ENCODE measurements at regions not wholly inside any gene's neighbourhood (a gene's known extent, or its start where the extent isn't known, plus 50 kb on each side); places are given as distances from the start of the nearest gene placed in this dataset.

DNA sequence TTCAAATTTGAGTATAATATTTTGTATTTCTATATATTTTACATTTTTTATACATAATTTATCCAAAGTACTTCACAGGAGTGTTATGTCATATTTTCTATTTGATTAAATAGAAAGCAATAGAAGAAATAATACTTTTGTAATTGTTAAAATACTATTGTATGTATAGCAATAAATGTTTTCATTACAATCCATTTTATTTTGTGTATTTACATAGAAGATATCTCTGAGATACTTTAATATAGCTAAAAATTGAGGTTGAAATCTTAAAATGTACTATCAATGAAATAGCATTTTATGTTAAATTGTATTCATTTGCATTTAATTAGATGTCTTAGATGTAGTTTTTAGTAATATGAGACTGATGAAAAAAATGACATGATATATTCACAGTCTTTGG lies 1109.6 kb upstream of the MIR17HG start:
- no TSS peak for BruUV-seq (replicated peaks)
- DNase-seq (ENCODE audit: low spot score) = no peak
- H3K9me3 ChIP-seq (ENCODE audit: low read depth, low read length, poor library complexity, severe bottlenecking) = no peaks in the 10 kb centered on the region
- no peaks in the 10 kb centered on the region for H3K36me3 ChIP-seq (ENCODE audit: insufficient read depth, low read length, poor library complexity, severe bottlenecking)
- POLR2A ChIA-PET (ENCODE audit: low non-redundant PET) = no interaction called here
- H3K27ac ChIP-seq (ENCODE audit: low read depth, low read length, poor library complexity, severe bottlenecking) = no peak overlapping the region
- H3K4me3 ChIP-seq (ENCODE audit: low read depth, low read length, poor library complexity, severe bottlenecking) = no peak overlapping the region
- no peak for TF ChIP-seq EZH2 (IDR thresholded peaks at IDR 0.05; ENCODE audit: borderline replicate concordance, low read depth, low read length, poor library complexity, severe bottlenecking)
- TF ChIP-seq, protein P1, sequence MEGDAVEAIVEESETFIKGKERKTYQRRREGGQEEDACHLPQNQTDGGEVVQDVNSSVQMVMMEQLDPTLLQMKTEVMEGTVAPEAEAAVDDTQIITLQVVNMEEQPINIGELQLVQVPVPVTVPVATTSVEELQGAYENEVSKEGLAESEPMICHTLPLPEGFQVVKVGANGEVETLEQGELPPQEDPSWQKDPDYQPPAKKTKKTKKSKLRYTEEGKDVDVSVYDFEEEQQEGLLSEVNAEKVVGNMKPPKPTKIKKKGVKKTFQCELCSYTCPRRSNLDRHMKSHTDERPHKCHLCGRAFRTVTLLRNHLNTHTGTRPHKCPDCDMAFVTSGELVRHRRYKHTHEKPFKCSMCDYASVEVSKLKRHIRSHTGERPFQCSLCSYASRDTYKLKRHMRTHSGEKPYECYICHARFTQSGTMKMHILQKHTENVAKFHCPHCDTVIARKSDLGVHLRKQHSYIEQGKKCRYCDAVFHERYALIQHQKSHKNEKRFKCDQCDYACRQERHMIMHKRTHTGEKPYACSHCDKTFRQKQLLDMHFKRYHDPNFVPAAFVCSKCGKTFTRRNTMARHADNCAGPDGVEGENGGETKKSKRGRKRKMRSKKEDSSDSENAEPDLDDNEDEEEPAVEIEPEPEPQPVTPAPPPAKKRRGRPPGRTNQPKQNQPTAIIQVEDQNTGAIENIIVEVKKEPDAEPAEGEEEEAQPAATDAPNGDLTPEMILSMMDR (conservative IDR thresholded peaks at IDR 0.05; ENCODE audit: low read depth, low read length) = no peak
- no peaks in the 10 kb centered on the region for H3K4me1 ChIP-seq (ENCODE audit: insufficient read depth, low read length, poor library complexity, severe bottlenecking)
- intact Hi-C loops (cut with micrococcal nuclease; ENCODE audit: unreplicated experiment) = no loop called here
- CTCF ChIA-PET = no interaction called here
- H3K27me3 ChIP-seq (replicated peaks; ENCODE audit: insufficient read depth, low read depth, low read length, poor library complexity) = no peaks in the 10 kb centered on the region

- no peak for DNase-seq (ENCODE audit: low spot score)
- Histone ChIP-seq H3K36me3 (ENCODE audit: insufficient read depth, low read length, poor library complexity, severe bottlenecking) (no peaks in the 10 kb centered on the region), H3K27me3 (replicated peaks; ENCODE audit: insufficient read depth, low read depth, low read length, poor library complexity) (no peaks in the 10 kb centered on the region), H3K9me3 (ENCODE audit: low read depth, low read length, poor library complexity, severe bottlenecking) (no peaks in the 10 kb centered on the region), H3K4me1 (ENCODE audit: insufficient read depth, low read length, poor library complexity, severe bottlenecking) (no peaks in the 10 kb centered on the region), H3K4me3 (ENCODE audit: low read depth, low read length, poor library complexity, severe bottlenecking) (no peak overlapping the region), H3K27ac (ENCODE audit: low read depth, low read length, poor library complexity, severe bottlenecking) (no peak overlapping the region)
- TF ChIP-seq, protein P1 (conservative IDR thresholded peaks at IDR 0.05; ENCODE audit: low read depth, low read length) = no peak
- no peak for TF ChIP-seq EZH2 (IDR thresholded peaks at IDR 0.05; ENCODE audit: borderline replicate concordance, low read depth, low read length, poor library complexity, severe bottlenecking)
- ChIA-PET CTCF (no interaction called here), POLR2A (ENCODE audit: low non-redundant PET) (no interaction called here)
- intact Hi-C loops (cut with micrococcal nuclease; ENCODE audit: unreplicated experiment) = no loop called here
- BruUV-seq (replicated peaks) = no TSS peak
Measured at GRCh38 chr13:90238413-90238812, 1109.1 kb upstream of the MIR17HG start.

DNA sequence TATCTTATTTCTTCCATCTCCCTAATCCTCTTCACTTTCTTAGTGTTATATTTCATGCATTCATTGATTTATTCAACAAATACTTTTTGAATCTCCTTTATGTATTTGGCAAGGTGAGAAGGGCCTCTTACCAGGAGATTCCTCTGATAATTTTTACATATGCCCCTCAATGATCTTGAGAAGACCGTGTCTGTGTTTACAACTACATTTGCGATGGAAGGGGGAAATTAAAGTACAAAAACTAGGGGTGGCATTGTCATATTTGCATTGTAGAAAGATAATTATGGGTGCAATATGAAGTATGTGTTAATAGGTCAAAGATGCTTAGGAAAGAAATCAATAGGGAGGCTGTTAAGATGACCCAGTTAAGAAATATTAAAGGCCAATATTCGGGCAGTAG lies 1108.4 kb upstream of the MIR17HG start:
- no TSS peak for BruUV-seq (replicated peaks)
- Histone ChIP-seq H3K27me3 (replicated peaks; ENCODE audit: insufficient read depth, low read depth, low read length, poor library complexity) (no peaks in the 10 kb centered on the region), H3K4me3 (ENCODE audit: low read depth, low read length, poor library complexity, severe bottlenecking) (no peak overlapping the region), H3K4me1 (ENCODE audit: insufficient read depth, low read length, poor library complexity, severe bottlenecking) (no peaks in the 10 kb centered on the region), H3K36me3 (ENCODE audit: insufficient read depth, low read length, poor library complexity, severe bottlenecking) (no peaks in the 10 kb centered on the region), H3K27ac (ENCODE audit: low read depth, low read length, poor library complexity, severe bottlenecking) (no peak overlapping the region), H3K9me3 (ENCODE audit: low read depth, low read length, poor library complexity, severe bottlenecking) (no peaks in the 10 kb centered on the region)
- TF ChIP-seq EZH2 (IDR thresholded peaks at IDR 0.05; ENCODE audit: borderline replicate concordance, low read depth, low read length, poor library complexity, severe bottlenecking) = no peak
- TF ChIP-seq, protein P1 (conservative IDR thresholded peaks at IDR 0.05; ENCODE audit: low read depth, low read length) = no peak
- ChIA-PET POLR2A (ENCODE audit: low non-redundant PET) (no interaction called here), CTCF (no interaction called here)
- DNase-seq (ENCODE audit: low spot score) = no peak
- intact Hi-C loops (cut with micrococcal nuclease; ENCODE audit: unreplicated experiment) = no loop called here

All from A673 (cell line).